ENCODE measurements at regions not wholly inside any gene's neighbourhood (a gene's known extent, or its start where the extent isn't known, plus 50 kb on each side); places are given as distances from the start of the nearest gene placed in this dataset.

GRCh38 chr10:110446954-110447608, 50.6 kb upstream of the DUSP5 start:
- DNase-seq: no peak
- H3K36me3 Mint-ChIP-seq (ENCODE audit: low read depth): peaks cover 4% of the 10 kb centered on the region
- peaks cover 5% of the 10 kb centered on the region for H3K4me1 Mint-ChIP-seq
- no peaks in the 10 kb centered on the region for H3K9me3 ChIP-seq (ENCODE audit: control insufficient read depth, low read length, poor library complexity, severe bottlenecking)
- no peaks in the 10 kb centered on the region for H3K27me3 Mint-ChIP-seq
- no peak overlapping the region for H3K4me3 Mint-ChIP-seq
- H3K27ac Mint-ChIP-seq: peak overlapping the region; percentile 6
- ATAC-seq: no peak

GRCh38 chr10:110447886-110448285, 49.8 kb upstream of the DUSP5 start:
- H3K27me3 Mint-ChIP-seq: no peaks in the 10 kb centered on the region
- H3K4me3 Mint-ChIP-seq: no peak overlapping the region
- ATAC-seq (no peak), DNase-seq (no peak)
- peaks cover 3% of the 10 kb centered on the region for H3K4me1 Mint-ChIP-seq
- H3K36me3 Mint-ChIP-seq (ENCODE audit: low read depth): peaks cover 4% of the 10 kb centered on the region
- H3K9me3 ChIP-seq (ENCODE audit: control insufficient read depth, low read length, poor library complexity, severe bottlenecking): no peaks in the 10 kb centered on the region
- H3K27ac Mint-ChIP-seq: peak overlapping the region; percentile 6
